Liver (tissue), 7 donors: ENCODE measurements at regions not wholly inside any gene's neighbourhood (a gene's known extent, or its start where the extent isn't known, plus 50 kb on each side); places are given as distances from the start of the nearest gene placed in this dataset.

Experiments
- DNase-seq: peaks from one replicate; pipeline ENCODE4 v3.0.0-alpha.2; 2017; ENCODE audit warnings: low spot score
- H3K27ac ChIP-seq, 2 donors: one replicate each; pipeline ENCODE4 v1.7.0; 2013; ENCODE audit warnings: inconsistent platforms in 2 of 2, low read length in 2 of 2, control low read depth in 1 of 2, low read depth in 1 of 2, mild to moderate bottlenecking in 1 of 2
- H3K27me3 ChIP-seq, 4 donors: one replicate each; pipeline versions ENCODE4 v1.6.1 to v1.7.0; 2013; ENCODE audit warnings: low read length in 3 of 4, inconsistent platforms in 1 of 4, mild to moderate bottlenecking in 1 of 4, moderate library complexity in 1 of 4; ENCODE audit not compliant: control insufficient read depth in 4 of 4, insufficient read depth in 4 of 4
- H3K36me3 ChIP-seq, 4 donors: one replicate each; pipeline versions ENCODE4 v1.6.1 to v1.7.0; 2013; ENCODE audit warnings: low read length in 3 of 4, mild to moderate bottlenecking in 3 of 4, low read depth in 1 of 4, moderate library complexity in 1 of 4; ENCODE audit not compliant: control insufficient read depth in 4 of 4, insufficient read depth in 3 of 4
- H3K4me1 ChIP-seq, 4 donors: one replicate each; pipeline versions ENCODE4 v1.6.1 to v1.7.0; 2013; ENCODE audit warnings: low read length in 3 of 4, mild to moderate bottlenecking in 3 of 4, moderate library complexity in 1 of 4; ENCODE audit not compliant: control insufficient read depth in 4 of 4, insufficient read depth in 4 of 4
- H3K4me3 ChIP-seq, 3 donors: one replicate each; pipeline versions ENCODE4 v1.6.1 to v1.7.0; 2013; ENCODE audit warnings: low read length in 3 of 3, control low read depth in 1 of 3, low read depth in 1 of 3, mild to moderate bottlenecking in 1 of 3
- H3K9ac ChIP-seq, 2 donors: one replicate each; pipeline ENCODE4 v1.7.0; 2013; ENCODE audit warnings: low read length in 2 of 2, mild to moderate bottlenecking in 2 of 2, moderate library complexity in 2 of 2, control low read depth in 1 of 2, low read depth in 1 of 2
- H3K9me3 ChIP-seq, 4 donors: one replicate each; pipeline versions ENCODE4 v1.6.1 to v1.7.0; 2013; ENCODE audit warnings: low read length in 3 of 4; ENCODE audit not compliant: control insufficient read depth in 4 of 4
- EGR1 ChIP-seq, 2 donors: IDR thresholded peaks; 2 replicates each; pipeline ENCODE4 v1.6.1; 2016 to 2018; ENCODE audit warnings: antibody characterized with exemption in 2 of 2, low read depth in 2 of 2
- FOXA1 ChIP-seq: IDR thresholded peaks from 2 replicates; pipeline ENCODE4 v1.6.1; 2016; ENCODE audit warnings: antibody characterized with exemption
- FOXA2 ChIP-seq: IDR thresholded peaks from 2 replicates; pipeline ENCODE4 v1.6.1; 2016; ENCODE audit warnings: antibody characterized with exemption
- GABPA ChIP-seq, 2 donors: IDR thresholded peaks in 1 of 2; conservative IDR thresholded peaks in 1 of 2; 2 replicates each; pipeline ENCODE4 v1.6.1; 2016; ENCODE audit warnings: antibody characterized with exemption in 2 of 2, mild to moderate bottlenecking in 1 of 2, moderate library complexity in 1 of 2
- HNF4A ChIP-seq, 2 donors: conservative IDR thresholded peaks; 2 replicates each; pipeline ENCODE4 v1.6.1; 2016; ENCODE audit warnings: antibody characterized with exemption in 2 of 2, mild to moderate bottlenecking in 2 of 2
- HNF4G ChIP-seq: IDR thresholded peaks from 2 replicates; pipeline ENCODE4 v1.6.1; 2016; ENCODE audit warnings: antibody characterized with exemption
- JUND ChIP-seq, 2 donors: IDR thresholded peaks; 2 replicates each; pipeline ENCODE4 v1.6.1; 2016; ENCODE audit warnings: antibody characterized with exemption in 2 of 2
- NR2F2 ChIP-seq: IDR thresholded peaks from 2 replicates; pipeline ENCODE4 v1.6.1; 2016; ENCODE audit warnings: antibody characterized with exemption
- RAD21 ChIP-seq, 2 donors: IDR thresholded peaks; 2 replicates each; pipeline ENCODE4 v1.6.1; 2016; ENCODE audit warnings: antibody characterized with exemption in 2 of 2, mild to moderate bottlenecking in 2 of 2
- RXRA ChIP-seq, 2 donors: IDR thresholded peaks; 2 replicates each; pipeline ENCODE4 v1.6.1; 2017 to 2018; ENCODE audit warnings: antibody characterized with exemption in 2 of 2, mild to moderate bottlenecking in 1 of 2
- SP1 ChIP-seq: IDR thresholded peaks from 2 replicates; pipeline ENCODE4 v1.6.1; 2018; ENCODE audit warnings: antibody characterized with exemption, mild to moderate bottlenecking
- TAF1 ChIP-seq: conservative IDR thresholded peaks from 2 replicates; pipeline ENCODE4 v1.6.1; 2016; ENCODE audit warnings: antibody characterized with exemption, mild to moderate bottlenecking
- WGBS: extraction: QIAGEN DNeasy Blood & Tissue Kit; methylation state at CpG from one replicate; pipeline ENCODE4 v1.1.7; 2013; 5-methylcytosine and 5-hydroxymethylcytosine counted together
- TF ChIP-seq, protein P1 (sequence below): IDR thresholded peaks from 2 replicates; pipeline ENCODE4 v1.6.1; 2016; ENCODE audit warnings: antibody characterized with exemption, mild to moderate bottlenecking
- TF ChIP-seq, protein P2 (sequence below): IDR thresholded peaks from 2 replicates; pipeline ENCODE4 v1.6.1; 2016; ENCODE audit warnings: antibody characterized with exemption
- TF ChIP-seq, protein P3 (sequence below): IDR thresholded peaks from 2 replicates; pipeline ENCODE4 v1.6.1; 2016; ENCODE audit warnings: antibody characterized with exemption
- donor health status: healthy.
- donor health status: healthy.
- donor health status: healthy.
- donor health status: healthy.

DNA sequence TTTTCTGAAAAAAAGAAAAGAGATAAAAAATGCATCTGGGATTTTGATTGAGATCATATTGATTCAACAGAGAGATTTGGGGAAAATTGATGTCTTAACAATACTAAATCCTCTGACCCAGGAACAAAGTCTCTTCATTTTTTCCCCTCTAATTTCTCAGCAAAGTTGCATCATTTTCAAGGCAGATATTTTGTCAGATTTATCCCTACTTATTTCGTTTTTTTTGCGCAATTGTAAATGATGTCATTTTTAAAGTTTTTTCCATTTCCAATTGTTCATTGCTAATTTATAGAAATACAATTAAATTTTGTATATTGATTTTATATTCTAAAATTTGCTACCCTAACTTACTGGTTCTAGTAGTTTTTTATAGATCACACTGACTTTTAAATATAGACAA is 97.7 kb upstream of the TMEM170B start:
- Histone ChIP-seq H3K36me3 (no peaks in the 10 kb centered on the region), H3K4me3 (no peak overlapping the region), H3K9me3 (no peaks in the 10 kb centered on the region), H3K27ac (no peak overlapping the region), H3K27me3 (no peaks in the 10 kb centered on the region), H3K9ac (no peak overlapping the region), H3K4me1 (peaks cover 0 to 5% (median 4%) of the 10 kb centered on the region in 4 donors)
- TF ChIP-seq, protein P1, sequence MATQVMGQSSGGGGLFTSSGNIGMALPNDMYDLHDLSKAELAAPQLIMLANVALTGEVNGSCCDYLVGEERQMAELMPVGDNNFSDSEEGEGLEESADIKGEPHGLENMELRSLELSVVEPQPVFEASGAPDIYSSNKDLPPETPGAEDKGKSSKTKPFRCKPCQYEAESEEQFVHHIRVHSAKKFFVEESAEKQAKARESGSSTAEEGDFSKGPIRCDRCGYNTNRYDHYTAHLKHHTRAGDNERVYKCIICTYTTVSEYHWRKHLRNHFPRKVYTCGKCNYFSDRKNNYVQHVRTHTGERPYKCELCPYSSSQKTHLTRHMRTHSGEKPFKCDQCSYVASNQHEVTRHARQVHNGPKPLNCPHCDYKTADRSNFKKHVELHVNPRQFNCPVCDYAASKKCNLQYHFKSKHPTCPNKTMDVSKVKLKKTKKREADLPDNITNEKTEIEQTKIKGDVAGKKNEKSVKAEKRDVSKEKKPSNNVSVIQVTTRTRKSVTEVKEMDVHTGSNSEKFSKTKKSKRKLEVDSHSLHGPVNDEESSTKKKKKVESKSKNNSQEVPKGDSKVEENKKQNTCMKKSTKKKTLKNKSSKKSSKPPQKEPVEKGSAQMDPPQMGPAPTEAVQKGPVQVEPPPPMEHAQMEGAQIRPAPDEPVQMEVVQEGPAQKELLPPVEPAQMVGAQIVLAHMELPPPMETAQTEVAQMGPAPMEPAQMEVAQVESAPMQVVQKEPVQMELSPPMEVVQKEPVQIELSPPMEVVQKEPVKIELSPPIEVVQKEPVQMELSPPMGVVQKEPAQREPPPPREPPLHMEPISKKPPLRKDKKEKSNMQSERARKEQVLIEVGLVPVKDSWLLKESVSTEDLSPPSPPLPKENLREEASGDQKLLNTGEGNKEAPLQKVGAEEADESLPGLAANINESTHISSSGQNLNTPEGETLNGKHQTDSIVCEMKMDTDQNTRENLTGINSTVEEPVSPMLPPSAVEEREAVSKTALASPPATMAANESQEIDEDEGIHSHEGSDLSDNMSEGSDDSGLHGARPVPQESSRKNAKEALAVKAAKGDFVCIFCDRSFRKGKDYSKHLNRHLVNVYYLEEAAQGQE = no peak
- no peak for TF ChIP-seq NR2F2
- 79% methylated on average over 2 of the region's 2 CpGs for WGBS
- no peak for DNase-seq

DNA sequence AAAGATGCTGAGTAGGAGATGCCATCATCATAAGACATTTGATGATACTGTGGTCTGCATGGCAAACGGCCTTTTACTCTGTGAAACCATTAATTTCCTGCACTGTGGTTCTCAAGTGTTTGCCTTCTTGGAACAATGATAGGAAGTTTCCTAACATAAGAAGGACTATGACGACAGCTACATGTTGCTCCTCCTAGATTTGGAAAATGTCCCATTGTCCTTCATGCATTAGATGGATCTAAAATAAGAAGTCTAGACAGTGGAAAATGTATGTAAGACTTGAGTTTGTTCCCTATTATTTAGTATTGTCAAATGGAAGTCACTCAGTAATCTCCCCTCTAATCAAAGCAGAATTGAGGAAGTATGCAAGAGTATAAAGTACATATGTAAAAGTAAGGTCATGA is 98.5 kb upstream of the TMEM170B start:
- Histone ChIP-seq H3K36me3 (no peaks in the 10 kb centered on the region), H3K4me1 (peaks cover 2 to 13% (median 10%) of the 10 kb centered on the region in 4 donors), H3K9me3 (no peaks in the 10 kb centered on the region), H3K4me3 (no peak overlapping the region), H3K27ac (no peak overlapping the region), H3K27me3 (no peaks in the 10 kb centered on the region), H3K9ac (no peak overlapping the region)
- TF ChIP-seq NR2F2 (no peak), RAD21 (IDR thresholded peaks at IDR 0.05) (no peak), EGR1 (IDR thresholded peaks at IDR 0.05; ENCODE audit: low read depth in 2 of 2) (no peak)
- TF ChIP-seq, protein P2, sequence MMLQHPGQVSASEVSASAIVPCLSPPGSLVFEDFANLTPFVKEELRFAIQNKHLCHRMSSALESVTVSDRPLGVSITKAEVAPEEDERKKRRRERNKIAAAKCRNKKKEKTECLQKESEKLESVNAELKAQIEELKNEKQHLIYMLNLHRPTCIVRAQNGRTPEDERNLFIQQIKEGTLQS = no peak
- no peak for DNase-seq
- WGBS = 43% methylated on average over 2 of the region's 2 CpGs

DNA sequence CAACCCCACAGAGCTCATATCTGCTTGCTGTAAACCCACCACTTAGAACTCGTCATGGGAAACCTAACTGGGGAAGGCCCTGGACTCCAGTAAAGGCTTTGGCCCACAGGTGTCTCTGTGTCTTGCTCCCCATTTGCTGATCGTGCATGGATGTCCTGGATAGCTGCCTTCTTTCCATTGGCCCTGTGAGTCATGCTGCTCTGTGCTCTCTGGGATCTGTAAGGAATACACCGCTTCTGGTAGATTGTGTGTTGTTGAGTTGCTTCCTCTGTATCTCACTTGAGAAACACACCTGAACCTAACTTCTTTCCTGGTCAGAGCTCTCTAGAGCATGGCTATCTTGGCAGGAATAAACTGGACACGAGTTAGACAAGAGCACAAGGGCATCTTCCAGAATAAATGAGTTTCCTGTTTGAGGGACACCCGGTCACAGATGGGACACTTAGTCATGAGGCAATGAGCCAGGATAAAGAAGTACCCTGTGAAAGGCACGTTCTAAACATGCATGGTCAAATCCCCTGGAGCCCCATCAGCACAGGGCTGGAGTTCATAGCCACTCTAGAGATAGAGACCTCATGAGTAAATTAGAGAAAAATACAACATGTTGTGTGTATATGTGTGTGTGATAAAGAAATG is 99.6 kb upstream of the TMEM170B start:
- Histone ChIP-seq H3K27me3 (no peaks in the 10 kb centered on the region), H3K4me1 (peaks cover 2 to 20% (median 14%) of the 10 kb centered on the region in 4 donors), H3K36me3 (no peaks in the 10 kb centered on the region), H3K4me3 (no peak overlapping the region), H3K9ac (no peak overlapping the region), H3K27ac (no peak overlapping the region), H3K9me3 (no peaks in the 10 kb centered on the region)
- TF ChIP-seq RXRA (IDR thresholded peaks at IDR 0.05) = peak in 1 of 2 donors; percentile 22
- TF ChIP-seq, protein P3, sequence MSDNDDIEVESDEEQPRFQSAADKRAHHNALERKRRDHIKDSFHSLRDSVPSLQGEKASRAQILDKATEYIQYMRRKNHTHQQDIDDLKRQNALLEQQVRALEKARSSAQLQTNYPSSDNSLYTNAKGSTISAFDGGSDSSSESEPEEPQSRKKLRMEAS = peak; percentile 49
- TF ChIP-seq FOXA1 = no peak
- WGBS = 87% methylated on average over 6 of the region's 6 CpGs
- no peak for DNase-seq

DNA sequence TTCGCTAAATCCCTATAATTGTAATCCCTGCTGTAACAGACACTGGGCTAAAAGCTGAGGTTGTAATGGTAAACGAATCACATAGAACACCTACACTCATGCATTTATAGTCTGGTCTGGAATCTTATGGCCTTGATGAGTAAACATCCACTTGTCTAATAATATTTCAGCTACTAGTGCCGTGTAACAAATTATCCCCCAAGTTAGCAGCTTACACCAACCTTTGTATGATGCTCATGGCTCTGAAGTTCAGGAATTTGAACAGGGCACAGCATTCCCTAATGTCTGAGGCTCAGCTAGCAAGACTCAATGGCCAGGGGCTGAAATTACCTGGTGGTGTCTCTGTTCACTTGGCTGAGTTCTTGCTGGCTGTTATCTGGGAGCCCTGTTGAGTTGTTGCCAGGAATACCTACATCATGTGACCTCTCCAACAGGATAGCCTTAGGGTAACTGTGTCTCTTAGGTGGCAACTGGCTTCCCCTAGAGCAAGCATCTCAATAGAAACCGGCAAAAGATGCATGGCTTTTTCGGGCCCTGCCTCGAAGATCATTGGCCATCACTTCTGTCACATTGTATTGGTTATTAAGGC is 100.9 kb upstream of the TMEM170B start:
- Histone ChIP-seq H3K9ac (no peak overlapping the region), H3K36me3 (no peaks in the 10 kb centered on the region), H3K27me3 (no peaks in the 10 kb centered on the region), H3K27ac (no peak overlapping the region), H3K9me3 (no peaks in the 10 kb centered on the region), H3K4me3 (no peak overlapping the region), H3K4me1 (peaks cover 2 to 20% (median 14%) of the 10 kb centered on the region in 4 donors)
- 96% methylated on average over 6 of the region's 6 CpGs for WGBS
- DNase-seq = no peak
- no peak for TF ChIP-seq SP1
- TF ChIP-seq HNF4G = no peak
- no peak for TF ChIP-seq JUND (IDR thresholded peaks at IDR 0.05)
- no peak for TF ChIP-seq EGR1 (IDR thresholded peaks at IDR 0.05; ENCODE audit: low read depth in 2 of 2)
- TF ChIP-seq TAF1 = no peak
- no peak for TF ChIP-seq GABPA (IDR thresholded peaks at IDR 0.05 in 1 of 2, conservative IDR thresholded peaks at IDR 0.05 in 1 of 2)
- no peak for TF ChIP-seq FOXA2
- TF ChIP-seq, protein P3 = no peak
- TF ChIP-seq HNF4A (conservative IDR thresholded peaks at IDR 0.05) = no peak
- no peak for TF ChIP-seq FOXA1
